ENCODE measurements at regions not wholly inside any gene's neighbourhood (a gene's known extent, or its start where the extent isn't known, plus 50 kb on each side); places are given as distances from the start of the nearest gene placed in this dataset.

GRCh38 chr2:198756166-198756565, 701.6 kb downstream of the SATB2 start:
- TF ChIP-seq POLR2A (IDR thresholded peaks at IDR 0.05) (no peak), CTCF (IDR thresholded peaks at IDR 0.05) (no peak)
